H1 (cell line): ENCODE measurements at regions not wholly inside any gene's neighbourhood (a gene's known extent, or its start where the extent isn't known, plus 50 kb on each side); places are given as distances from the start of the nearest gene placed in this dataset.

ENCODE experiments used
- ATF2 ChIP-seq: IDR thresholded peaks from 2 replicates; pipeline ENCODE4 v1.6.1; 2012; ENCODE audit warnings: low read length, inconsistent platforms
- CHD2 ChIP-seq: IDR thresholded peaks from 2 replicates; pipeline ENCODE4 v1.6.1; 2012; ENCODE audit warnings: low read length, improper control_type of control experiment
- EGR1 ChIP-seq: IDR thresholded peaks from 2 replicates; pipeline ENCODE4 v1.6.1; 2011; ENCODE audit warnings: low read depth, low read length, borderline replicate concordance
- EP300 ChIP-seq, 2 experiments: IDR thresholded peaks; 1 replicate in 1 of 2; 2 replicates in 1 of 2; pipeline ENCODE4 v1.6.1; 2011 to 2012; ENCODE audit warnings: low read depth in 2 of 2, low read length in 2 of 2, mild to moderate bottlenecking in 2 of 2, borderline replicate concordance in 1 of 2, inconsistent platforms in 1 of 2, moderate library complexity in 1 of 2
- EZH2 ChIP-seq: fragments of 200-600 bp; sonication (generic); IDR thresholded peaks from 2 replicates; pipeline ENCODE4 v1.7.1; 2012; ENCODE audit warnings: low read depth, mild to moderate bottlenecking, moderate library complexity, low read length, inconsistent platforms; ENCODE audit not compliant: severe bottlenecking
- JUND ChIP-seq: IDR thresholded peaks from 2 replicates; pipeline ENCODE4 v1.6.1; 2011; ENCODE audit warnings: mild to moderate bottlenecking, improper control_type of control experiment, low read length
- KDM1A ChIP-seq: fragments of 200-600, 300-600 bp; sonication (generic); IDR thresholded peaks from 2 replicates; pipeline ENCODE4 v1.7.1; 2016; ENCODE audit warnings: mild to moderate bottlenecking, low read length, borderline replicate concordance
- PHF8 ChIP-seq: fragments of 200-600 bp; sonication (generic); conservative IDR thresholded peaks from 2 replicates; pipeline ENCODE4 v1.7.1; 2012; ENCODE audit warnings: low read depth, mild to moderate bottlenecking, inconsistent platforms, low read length, moderate library complexity
- POLR2A ChIP-seq, 2 experiments: IDR thresholded peaks; 1 replicate in 1 of 2; 2 replicates in 1 of 2; pipeline ENCODE4 v1.6.1; 2011; ENCODE audit warnings: low read depth in 2 of 2, low read length in 2 of 2, mild to moderate bottlenecking in 2 of 2; ENCODE audit errors: control extremely low read depth in 1 of 2
- POLR2AphosphoS5 ChIP-seq: IDR thresholded peaks from 2 replicates; pipeline ENCODE4 v1.6.1; 2011; ENCODE audit warnings: low read depth, low read length
- RFX5 ChIP-seq: IDR thresholded peaks from 2 replicates; pipeline ENCODE4 v1.6.1; 2011; ENCODE audit warnings: low read depth, low read length, improper control_type of control experiment, borderline replicate concordance
- TF ChIP-seq, protein P1 (sequence below), 3 experiments: IDR thresholded peaks; 1 replicate in 2 of 3; 2 replicates in 1 of 3; pipeline versions ENCODE4 v1.5.1 to v1.6.1; 2011; ENCODE audit warnings: low read length in 3 of 3, mild to moderate bottlenecking in 3 of 3, inconsistent platforms in 2 of 3, low read depth in 1 of 3, moderate library complexity in 1 of 3; ENCODE audit not compliant: insufficient read depth in 1 of 3; ENCODE audit errors: control extremely low read depth in 1 of 3
- TF ChIP-seq, protein P2 (sequence below): IDR thresholded peaks from 2 replicates; pipeline ENCODE4 v1.6.1; 2011; ENCODE audit warnings: low read depth, mild to moderate bottlenecking, low read length; ENCODE audit not compliant: insufficient read depth

DNA sequence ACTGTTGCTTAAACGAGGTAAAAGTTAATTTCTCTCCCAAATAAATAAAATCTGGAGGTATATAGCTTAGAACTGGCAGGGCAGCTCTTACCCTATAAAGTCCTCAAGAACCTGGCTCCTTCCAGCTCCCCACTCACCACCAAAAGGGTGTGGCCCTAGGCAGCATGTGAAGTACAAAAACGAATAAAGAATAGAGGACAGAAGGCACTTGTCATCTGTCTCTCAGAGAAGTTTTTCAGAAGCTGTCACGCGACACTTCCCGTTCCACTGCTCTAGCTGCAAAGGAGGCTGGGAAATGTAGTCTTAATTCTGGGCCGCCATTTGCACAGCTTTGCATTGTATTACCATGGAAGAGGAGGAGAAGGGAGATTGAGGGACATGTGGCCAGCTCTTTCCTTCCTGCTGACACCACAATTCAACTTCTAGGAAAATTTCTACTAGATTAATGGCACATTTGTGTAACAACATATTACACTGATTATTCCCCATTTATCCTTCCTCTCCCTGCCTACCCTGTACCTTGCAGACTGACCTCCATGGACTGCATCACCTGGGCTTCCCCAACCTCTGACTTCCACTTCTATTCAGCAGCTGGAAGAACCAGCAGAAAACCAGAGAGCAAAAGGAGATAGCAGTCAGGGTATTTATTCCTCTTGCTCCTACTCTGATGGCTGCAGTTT is 62.2 kb downstream of the CCDC71L start:
- TF ChIP-seq, protein P1, sequence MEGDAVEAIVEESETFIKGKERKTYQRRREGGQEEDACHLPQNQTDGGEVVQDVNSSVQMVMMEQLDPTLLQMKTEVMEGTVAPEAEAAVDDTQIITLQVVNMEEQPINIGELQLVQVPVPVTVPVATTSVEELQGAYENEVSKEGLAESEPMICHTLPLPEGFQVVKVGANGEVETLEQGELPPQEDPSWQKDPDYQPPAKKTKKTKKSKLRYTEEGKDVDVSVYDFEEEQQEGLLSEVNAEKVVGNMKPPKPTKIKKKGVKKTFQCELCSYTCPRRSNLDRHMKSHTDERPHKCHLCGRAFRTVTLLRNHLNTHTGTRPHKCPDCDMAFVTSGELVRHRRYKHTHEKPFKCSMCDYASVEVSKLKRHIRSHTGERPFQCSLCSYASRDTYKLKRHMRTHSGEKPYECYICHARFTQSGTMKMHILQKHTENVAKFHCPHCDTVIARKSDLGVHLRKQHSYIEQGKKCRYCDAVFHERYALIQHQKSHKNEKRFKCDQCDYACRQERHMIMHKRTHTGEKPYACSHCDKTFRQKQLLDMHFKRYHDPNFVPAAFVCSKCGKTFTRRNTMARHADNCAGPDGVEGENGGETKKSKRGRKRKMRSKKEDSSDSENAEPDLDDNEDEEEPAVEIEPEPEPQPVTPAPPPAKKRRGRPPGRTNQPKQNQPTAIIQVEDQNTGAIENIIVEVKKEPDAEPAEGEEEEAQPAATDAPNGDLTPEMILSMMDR (IDR thresholded peaks at IDR 0.05; ENCODE audit: control extremely low read depth in 1 of 3, insufficient read depth in 1 of 3, low read depth in 1 of 3, low read length in 3 of 3): no peak
- TF ChIP-seq POLR2AphosphoS5: no peak
- no peak for TF ChIP-seq POLR2A (IDR thresholded peaks at IDR 0.05; ENCODE audit: control extremely low read depth in 1 of 2, low read depth in 2 of 2, low read length in 2 of 2)
- no peak for TF ChIP-seq JUND
- peak; percentile 77; the same call in 1 of the 2 replicates for TF ChIP-seq RFX5
- TF ChIP-seq EZH2: no peak
- TF ChIP-seq KDM1A: no peak
- no peak for TF ChIP-seq PHF8
- TF ChIP-seq ATF2: no peak
- TF ChIP-seq, protein P2, sequence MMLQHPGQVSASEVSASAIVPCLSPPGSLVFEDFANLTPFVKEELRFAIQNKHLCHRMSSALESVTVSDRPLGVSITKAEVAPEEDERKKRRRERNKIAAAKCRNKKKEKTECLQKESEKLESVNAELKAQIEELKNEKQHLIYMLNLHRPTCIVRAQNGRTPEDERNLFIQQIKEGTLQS: no peak
- no peak for TF ChIP-seq EP300 (IDR thresholded peaks at IDR 0.05; ENCODE audit: borderline replicate concordance in 1 of 2, low read depth in 2 of 2, low read length in 2 of 2)
- peak; percentile 89 for TF ChIP-seq CHD2
- no peak for TF ChIP-seq EGR1
